AG09309 (cell line): ENCODE measurements at regions not wholly inside any gene's neighbourhood (a gene's known extent, or its start where the extent isn't known, plus 50 kb on each side); places are given as distances from the start of the nearest gene placed in this dataset.

Experiments used
- DNase-seq: peaks from one replicate; pipeline ENCODE4 v3.0.0-alpha.2; 2010; ENCODE audit warnings: low read depth
- H3K4me3 ChIP-seq: 2 replicates; pipeline ENCODE4 v1.5.1; 2011; ENCODE audit warnings: mild to moderate bottlenecking, low read depth, low read length, moderate library complexity; ENCODE audit not compliant: control insufficient read depth
- CTCF ChIP-seq: IDR thresholded peaks from 2 replicates; pipeline ENCODE4 v1.5.1; 2011; ENCODE audit warnings: mild to moderate bottlenecking, low read depth, low read length, inconsistent platforms; ENCODE audit not compliant: insufficient read depth, control insufficient read depth; ENCODE audit errors: missing control alignments

DNA sequence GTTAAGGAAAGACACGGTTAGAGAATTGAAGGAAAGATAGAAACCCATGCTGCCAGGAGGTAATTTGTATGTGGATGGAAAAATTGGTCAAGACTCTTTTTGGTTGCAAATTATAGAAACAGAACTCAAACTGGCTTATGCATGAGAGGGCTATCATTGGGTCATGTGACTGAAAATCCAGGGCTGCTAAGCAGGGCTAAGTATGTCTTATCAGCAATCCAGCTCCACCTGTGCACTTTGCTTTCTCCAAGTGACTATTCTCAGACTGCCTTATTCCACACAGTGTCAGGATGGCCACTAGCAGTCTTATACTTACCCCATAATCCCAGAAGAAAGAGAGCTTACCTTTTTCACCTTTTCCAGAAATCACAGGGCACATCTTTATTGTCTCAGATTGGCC is 113.5 kb downstream of the CBLN1 start:
- no peak for TF ChIP-seq CTCF
- no peak for DNase-seq
- no peak overlapping the region for H3K4me3 ChIP-seq

GRCh38 chr16:49165025-49165424 is 116.6 kb downstream of the CBLN1 start:
- TF ChIP-seq CTCF = no peak
- no peak overlapping the region for H3K4me3 ChIP-seq

DNA sequence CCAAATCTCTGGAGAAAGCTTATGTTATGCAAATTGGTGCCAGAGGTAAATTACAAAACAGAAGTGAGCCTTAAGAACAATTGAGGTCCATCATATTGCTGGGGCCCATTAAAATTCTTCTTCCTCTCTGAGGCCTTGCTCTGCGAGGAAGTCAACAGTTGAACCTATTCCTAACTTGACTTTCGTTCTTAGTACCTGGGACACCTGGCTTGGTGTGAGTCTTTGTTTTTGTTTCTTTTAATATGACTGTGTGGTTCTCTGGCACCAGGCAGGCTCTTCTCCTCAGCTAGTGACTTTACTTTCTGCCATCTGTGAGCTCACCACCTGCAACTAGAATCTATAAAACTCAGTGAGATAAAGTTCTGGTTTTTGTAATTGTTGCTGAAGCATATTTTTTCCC is 120.4 kb downstream of the CBLN1 start:
- no peak for TF ChIP-seq CTCF
- no peak for DNase-seq
- H3K4me3 ChIP-seq = no peak overlapping the region

More at GRCh38 chr16:49165025-49165424, 116.6 kb downstream of the CBLN1 start:
- no peak for DNase-seq

- DNase-seq = no peak
- no peak overlapping the region for H3K4me3 ChIP-seq
- TF ChIP-seq CTCF = no peak
These were observed 123.5 kb downstream of the CBLN1 start for GRCh38 chr16:49158029-49158642.

DNA sequence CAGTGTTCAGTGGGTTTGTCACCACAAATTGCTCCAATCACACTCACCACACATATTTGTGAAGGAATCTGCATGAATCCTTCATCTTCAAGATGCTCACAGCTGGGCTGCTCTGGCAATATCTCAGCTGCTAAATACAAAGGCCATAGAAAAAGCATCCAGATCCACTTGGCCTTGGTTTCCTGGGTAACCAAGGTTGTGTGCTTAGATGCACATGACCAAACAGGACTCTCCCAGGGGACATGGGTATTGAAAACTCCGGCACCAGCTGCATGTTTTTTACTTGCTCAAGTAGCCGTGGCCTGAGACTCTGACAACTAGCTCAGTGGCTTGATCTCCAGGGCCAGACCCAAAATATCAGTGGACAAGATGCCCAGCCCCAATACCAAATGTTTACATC is 131.3 kb downstream of the CBLN1 start:
- no peak for DNase-seq
- no peak for TF ChIP-seq CTCF
- no peak overlapping the region for H3K4me3 ChIP-seq

GRCh38 chr16:49148410-49148809 is 133.2 kb downstream of the CBLN1 start:
- no peak overlapping the region for H3K4me3 ChIP-seq
- no peak for DNase-seq
- no peak for TF ChIP-seq CTCF

GRCh38 chr16:49140618-49141017 is 141.0 kb downstream of the CBLN1 start:
- no peak for DNase-seq
- no peak overlapping the region for H3K4me3 ChIP-seq
- TF ChIP-seq CTCF = no peak
